GF-D8 (cell line): ENCODE measurements at regions not wholly inside any gene's neighbourhood (a gene's known extent, or its start where the extent isn't known, plus 50 kb on each side); places are given as distances from the start of the nearest gene placed in this dataset.

Experiments used
- DNase-seq: peaks from one replicate; lab custom pipeline; 2025; lab: John Stamatoyannopoulos, UW

DNA sequence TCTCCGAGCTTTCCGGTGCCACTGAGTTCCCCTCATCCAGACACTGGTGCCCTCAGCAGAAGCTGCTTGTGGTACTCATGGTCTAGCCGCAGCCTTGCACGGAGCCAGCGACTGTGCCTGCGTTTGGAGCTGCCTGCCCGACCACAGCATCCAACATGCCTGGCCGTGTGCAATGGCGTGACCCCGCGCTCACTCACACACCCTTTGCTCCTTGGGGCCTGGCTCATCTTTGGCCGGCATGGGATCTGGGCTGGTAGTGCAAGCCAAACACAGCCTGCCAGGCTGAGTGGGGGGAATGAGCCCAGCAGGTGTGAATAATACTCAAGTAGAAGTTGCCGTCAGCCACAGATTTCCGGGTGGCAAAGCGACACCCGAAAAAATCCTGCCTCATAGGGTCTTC, 1178.7 kb upstream of the GBE1 start:
- DNase-seq: no peak

DNA sequence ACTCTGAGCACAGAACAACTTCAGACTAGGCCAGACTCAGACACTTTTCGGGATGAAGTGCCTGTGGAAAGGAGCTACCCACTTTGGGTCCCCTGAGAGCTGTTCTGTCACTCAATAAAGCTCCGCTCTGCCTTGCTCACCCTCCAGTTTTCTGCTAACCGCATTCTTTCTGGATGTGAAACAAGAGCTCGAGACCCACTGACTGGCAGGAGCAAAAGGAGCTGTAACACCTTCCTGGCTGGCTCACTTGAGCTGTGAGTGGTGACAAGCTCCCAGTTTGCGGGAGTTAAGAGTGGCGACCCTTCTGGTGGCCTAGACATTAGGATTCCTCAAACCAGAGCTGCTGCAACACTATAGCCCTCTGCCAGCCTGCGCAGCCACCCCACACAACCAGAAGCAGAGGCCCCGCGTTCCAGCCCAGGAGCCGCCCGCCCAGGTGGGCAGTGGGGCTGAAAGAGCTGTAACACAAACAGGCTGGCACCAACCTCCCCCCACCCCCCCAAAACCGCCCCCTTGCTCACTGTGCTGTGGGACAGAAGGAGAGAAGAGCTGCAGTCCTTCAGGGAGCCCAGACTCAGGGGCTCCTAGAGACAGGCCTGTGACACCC, 1178.1 kb upstream of the GBE1 start:
- DNase-seq: no peak

DNA sequence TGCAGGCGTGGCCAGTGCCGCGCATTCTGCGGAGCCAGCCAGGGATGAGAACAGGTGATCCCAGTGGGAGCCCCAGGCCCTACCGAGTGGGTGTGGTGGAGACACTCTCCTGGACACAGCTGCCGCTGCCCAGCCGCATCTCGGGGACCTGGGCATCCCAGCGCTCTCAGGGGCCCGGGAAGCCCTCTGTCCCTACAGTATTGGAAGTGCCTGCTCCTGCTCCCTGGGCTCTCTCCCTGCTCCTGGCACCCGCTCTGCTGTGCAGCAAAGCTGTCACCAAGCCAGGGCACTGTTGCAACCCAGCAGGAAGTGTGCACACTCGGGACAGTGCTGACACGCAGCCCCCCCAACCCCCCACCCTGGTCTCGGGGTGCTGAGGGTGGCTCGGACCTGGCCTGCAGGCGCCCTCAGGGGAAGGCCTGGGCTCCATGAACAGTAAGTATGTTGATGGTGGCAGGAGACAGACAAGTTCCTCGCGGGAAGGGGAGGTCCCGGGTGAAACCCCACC, 1177.4 kb upstream of the GBE1 start:
- DNase-seq: no peak

DNA sequence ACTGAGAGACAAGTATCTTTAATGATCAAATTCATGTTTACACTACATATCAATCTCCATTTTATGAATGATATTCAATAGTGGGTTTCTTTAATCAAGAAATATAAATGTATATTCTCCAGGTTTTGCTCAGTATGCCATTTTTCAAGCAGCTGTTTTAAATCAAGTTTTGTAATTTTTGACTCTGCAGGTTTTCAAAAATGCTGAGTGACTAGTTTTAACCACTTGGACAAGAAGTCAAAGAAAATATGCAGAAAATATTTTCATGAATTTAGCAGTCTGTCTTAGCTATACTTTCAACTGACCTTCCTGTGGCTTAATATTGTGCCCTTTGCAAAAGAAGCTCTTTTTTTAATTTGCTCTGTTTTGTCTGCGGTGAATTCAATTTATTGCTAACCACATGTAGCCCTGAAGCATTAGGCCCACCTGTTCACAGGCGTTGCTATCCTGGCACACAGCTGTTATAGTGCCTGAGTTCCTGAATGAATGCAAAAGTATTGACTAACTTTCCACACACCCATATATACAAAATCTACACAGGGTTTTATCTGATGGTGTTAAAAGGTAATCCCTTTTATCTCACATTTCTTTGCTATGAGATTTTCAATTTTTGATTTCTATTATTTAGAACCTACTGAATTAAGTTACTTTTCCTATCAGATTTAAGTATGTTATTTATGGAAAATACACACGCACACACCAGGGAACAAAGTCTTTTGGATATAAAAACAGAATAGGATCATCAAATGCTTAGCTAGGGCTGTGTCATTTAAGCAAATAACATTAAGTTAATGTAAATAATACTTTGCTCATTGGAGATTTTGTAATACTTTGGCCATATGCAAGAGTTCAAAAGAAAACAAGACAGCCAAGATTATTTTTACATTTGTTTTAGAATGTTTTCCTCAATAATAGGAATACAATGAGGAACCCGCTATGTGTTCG, 1166.1 kb upstream of the GBE1 start:
- DNase-seq: no peak

DNA sequence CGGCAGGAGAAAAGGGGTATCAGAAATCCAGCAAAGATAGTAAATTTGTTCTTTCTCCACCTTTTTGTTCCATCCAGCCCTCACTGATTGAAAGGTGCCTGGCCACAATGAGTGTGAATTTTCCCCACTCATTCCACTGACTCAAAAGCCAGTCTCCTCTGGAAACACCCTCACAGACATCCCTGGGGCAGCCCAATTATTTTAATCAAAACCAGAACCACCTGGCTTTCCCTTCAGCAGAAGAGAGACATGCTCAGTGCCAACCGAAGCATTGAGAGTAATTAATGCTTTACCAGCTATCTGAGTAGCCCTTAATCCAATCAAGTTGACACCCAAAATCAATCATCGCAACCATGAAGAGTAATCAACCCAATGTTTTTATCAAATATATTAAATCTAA, 1129.6 kb upstream of the GBE1 start:
- DNase-seq: no peak

DNA sequence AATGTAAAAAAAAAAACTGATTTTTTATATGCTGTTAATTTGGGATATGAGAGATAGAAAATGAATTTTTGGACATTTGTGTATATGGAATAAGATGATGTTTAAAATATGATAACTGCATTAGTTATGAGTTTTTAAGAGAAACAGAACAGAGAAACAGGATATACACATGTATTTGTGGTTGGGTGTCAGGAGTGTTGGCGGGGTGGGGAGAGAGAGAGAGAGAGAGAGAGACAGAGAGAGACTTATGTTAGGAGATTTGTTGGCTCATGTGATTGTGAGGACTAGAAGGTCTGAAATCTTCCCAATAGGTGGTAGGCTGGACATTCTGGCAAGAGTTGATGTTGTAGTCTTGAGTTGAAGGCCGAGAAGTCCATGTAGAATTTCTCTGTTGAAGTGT, 1121.6 kb upstream of the GBE1 start:
- DNase-seq: no peak

DNA sequence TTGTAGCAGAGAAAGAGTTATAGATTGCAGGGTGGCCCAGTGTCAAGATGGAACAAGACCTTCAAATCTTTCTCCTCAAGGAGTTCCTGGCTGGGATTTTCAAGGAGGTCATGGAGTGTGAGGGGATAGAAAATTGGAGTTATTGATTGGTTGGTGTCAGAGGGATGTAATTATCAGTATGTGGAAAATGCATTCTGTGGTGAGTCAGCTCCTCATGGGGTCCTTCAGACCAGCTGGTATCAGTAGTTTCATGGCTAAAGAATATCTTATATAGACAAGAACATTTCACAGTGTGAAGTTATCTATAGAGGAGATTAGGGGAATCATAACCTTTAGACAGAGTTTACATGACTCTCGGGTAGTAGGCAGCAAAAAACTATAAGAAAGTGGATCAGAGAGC, 1114.0 kb upstream of the GBE1 start:
- no peak for DNase-seq

DNA sequence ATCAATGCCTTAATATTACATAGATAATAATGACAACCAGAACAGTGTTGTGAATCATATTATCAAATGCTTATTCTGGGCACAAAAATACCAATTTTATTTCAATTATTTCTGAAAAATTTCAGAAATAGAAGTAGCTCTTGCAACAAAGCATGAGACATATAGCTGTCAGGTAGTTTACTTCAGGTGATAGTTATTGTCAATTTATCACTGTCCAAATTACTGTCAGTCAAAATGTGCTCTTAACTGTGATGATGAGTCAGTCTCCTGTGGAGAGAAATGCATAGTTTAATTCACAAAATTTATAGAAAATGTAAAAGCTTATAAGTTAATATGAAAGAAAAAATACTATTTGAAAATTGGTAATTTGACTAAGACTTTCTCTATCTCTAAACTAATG, 1078.4 kb upstream of the GBE1 start:
- no peak for DNase-seq

DNA sequence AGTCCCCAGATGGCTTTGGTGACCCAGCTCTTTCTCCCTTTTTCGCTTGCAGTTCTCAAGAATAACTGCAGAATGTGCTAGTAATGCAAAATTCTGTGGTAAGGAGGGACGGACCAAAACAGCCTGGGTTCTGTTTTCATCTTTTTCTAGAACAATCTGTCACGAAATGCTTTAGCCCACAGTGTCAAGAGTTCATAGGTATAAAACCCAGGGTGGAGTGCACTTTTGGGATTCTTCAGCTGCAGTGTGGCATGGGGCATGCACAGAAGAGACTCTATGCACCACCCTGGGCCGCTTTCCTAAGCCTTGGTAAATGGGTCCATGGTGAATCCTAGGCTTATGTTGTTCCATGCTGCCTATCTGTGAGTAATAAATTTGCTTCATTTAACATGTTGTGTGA, 1072.7 kb upstream of the GBE1 start:
- DNase-seq: no peak

DNA sequence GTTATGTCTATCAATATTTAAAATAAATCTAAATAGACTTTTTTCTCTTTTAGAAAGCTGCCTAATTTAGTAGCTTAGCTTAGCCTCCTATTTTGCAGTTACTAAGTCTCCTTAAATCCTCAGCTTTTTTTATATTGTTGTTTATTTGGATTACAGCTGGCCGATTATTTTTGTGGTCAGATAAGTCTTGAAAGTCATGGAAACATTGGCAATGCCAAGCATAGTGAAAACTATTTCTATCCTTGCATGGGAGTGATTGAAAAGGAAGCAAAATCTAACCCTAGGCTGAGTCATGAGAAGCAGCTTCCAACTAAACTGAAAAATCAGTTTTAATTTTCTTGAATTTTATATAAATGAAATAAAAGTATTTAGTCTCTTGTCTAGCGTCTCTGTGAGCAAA, 1063.0 kb upstream of the GBE1 start:
- no peak for DNase-seq

DNA sequence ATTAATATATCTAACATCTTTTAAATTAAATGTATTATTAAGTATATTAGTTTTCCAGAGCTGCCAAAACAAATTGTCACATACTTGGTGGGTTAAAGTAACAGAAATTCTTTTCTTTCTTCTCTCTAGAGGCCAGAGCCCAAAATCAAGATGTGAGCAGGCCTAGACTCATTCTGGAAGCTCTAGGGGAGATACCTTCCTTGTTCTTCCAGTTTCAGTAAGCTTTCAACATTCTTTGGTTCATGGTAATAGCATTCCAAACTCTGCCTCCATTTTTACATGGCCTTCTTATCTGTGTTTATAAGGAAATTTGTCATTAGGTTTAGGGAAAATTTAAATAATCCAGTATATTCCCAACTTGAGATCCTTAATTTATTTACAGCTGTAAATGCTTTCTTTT, 1054.6 kb upstream of the GBE1 start:
- no peak for DNase-seq

DNA sequence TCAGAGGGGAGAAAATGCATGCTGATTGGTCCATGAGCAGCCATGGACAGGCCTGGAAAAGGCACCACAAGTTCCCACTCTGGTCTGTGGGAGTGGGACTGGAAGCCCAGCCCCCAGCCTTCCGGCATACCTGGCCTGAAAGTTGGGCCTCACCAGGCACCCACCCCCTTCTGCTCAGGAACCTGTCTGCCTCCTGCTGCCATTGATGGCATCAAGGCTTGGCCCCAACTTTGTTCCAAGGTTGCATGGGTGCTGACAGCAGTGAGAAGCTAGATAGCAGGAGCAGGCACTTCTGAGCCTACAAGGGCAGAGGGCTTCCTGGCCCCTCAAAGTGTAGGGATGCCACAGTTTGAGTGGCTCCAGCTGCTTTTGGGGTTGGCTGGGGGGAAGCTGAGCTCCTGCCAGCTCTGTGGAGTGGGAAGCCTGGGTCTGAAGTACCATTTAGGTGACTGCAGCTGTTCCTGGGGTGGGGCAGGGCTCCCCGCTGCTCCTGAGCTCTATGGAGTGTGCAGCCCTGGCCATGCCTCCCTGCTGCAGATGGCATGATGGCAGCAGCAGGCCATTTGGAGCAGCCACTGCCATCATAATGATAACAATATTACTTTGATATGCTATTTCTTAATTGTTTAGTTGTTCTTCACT, 1054.1 kb upstream of the GBE1 start:
- no peak for DNase-seq

DNA sequence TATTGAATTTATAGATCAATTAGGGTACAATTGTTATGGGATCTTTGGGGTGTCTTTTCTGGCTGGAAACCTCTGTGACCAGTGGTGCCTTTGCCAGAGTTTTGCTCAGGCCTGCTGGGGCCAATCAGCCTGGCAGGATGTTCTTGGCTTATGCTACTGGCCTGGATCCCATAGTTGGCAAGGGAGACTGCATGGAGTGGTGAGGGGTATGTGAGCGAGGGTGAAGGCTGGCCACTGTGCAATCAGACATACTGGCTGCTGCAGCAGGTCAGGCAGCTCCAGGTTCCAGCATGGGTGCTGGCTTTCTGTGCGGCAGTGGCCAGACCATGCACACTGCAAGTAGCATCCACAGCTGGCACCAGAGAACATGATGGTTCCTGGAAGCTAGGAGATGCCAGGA, 1053.2 kb upstream of the GBE1 start:
- no peak for DNase-seq

DNA sequence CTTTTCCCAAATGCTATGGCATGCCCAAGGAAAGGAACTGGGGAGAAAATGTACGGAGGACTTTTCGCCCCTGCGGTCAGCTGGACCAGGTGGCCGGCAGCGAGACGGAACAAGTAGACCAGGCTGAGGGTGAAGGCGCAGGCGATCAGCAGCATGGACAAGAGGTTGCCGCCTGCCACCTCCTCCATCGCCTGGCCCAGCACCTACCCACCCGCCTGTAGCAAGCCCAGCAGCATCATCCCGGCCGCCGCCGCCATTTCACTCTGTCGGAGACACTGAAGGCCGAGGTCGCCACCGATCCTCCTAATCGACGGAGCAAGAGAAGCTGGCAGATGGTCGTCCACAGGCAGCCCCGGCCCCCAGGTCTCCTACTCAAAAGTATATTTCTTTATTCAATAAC, 1046.3 kb upstream of the GBE1 start:
- DNase-seq: no peak

DNA sequence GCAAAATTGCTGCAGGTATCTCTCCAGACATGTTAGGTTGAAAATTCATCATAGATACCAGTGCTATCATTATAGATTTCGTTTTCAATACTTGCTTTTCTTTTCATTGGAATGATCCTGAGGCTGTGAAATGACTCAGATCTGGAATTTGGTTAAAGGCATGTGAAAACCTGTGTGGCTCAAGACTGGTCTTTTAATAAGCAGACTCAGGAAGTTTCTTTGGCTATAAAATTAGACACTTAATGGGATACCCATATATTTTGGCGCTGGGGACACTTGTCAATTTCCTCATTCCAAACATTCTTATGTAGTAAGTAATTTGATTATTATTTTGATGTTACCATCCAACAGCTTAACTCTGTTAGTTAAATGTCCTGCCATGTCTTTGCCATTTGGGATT, 1041.1 kb upstream of the GBE1 start:
- DNase-seq: no peak

DNA sequence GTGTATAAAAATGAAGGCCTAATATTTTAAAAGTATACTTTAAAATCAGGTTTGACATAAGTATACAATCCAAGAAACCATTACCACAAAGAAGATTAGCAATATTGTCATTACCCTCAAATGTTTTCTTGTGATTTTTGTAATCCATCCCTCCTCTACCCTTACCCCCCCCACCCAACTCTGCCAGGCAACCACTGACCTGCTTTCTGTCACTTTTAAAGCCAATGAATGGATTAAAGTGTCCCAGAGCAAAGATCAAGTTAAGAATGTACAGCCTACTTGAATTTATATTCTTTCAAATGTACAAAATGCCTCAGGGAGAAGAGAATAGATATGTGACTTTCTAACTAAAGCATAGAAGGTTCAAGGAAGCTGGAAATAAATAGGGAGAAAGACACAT, 1038.8 kb upstream of the GBE1 start:
- no peak for DNase-seq

DNA sequence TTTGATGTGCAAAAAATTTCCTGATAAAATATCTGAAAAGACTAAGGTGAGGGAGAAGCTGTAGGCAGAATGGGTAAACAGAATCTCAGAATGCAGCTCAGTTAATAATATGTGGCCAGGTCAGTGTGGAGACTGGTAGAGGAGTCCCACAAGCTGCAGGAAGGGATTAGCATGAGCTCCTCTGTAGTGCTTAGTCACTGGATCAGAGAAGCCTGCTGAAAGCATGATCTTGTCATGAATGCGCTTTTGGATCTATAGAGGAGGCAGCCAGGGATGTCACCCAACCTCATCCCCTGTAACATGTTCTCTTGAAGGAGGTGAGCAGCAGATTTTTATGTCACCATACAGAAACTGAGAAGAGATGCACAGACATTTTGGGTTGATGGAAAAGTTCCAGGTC, 1035.3 kb upstream of the GBE1 start:
- no peak for DNase-seq

DNA sequence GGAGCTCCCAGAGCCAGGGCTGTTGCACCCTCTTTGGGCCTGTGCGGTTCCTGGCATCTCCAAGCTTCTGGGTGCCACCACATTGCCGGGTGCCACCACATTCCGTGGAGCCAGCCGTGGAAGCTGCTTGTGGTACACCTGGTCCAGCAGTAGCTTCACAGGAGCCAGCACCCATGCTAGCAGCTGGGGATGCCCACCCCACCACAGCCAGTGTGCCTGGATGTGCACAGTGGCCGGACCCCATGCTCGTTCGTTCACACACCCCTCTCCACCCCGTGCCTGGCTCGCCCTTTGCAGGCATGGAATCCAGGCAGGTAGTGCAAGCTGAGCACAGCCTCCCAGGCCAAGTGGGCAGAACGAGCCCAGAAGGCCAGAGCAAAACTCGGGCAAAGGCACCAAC, 1029.8 kb upstream of the GBE1 start:
- DNase-seq: no peak

DNA sequence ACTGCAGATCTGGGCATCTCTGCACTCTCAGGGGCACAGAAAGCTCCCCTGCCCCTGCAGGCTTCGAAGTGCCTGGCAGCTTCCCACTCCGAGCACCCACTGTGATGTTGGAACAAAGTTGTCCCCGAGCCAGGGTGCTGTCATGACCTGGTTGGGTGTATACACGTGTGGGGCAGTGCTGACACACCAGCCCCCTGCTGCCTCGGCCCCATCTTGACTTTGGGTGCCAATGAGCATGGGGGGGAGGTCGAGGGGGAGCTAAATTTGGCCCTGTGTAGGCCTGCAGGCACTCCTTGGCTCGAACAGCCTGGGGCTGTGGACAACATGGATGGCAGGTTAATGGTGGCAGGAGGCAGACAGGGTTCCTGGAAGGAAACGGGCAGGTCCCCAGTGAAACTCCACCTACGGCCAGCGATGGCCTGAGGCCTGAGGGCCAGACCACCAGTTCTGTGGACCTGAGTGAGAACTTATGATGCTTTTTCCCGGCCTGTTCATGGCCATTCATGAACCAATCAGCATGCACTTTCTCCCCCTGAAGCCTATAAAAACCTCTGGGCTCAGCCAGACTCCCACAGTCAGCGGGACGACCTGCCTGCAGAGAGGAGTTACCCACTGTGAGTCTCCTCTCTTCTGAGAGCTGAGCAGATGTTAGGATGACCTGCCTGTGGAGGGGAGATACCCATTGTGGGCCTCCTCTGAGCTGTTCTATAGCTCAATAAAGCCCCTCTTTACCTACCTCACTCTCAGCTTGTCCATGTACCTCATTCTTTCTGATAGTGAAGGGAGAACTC, 1029.1 kb upstream of the GBE1 start:
- DNase-seq: no peak

DNA sequence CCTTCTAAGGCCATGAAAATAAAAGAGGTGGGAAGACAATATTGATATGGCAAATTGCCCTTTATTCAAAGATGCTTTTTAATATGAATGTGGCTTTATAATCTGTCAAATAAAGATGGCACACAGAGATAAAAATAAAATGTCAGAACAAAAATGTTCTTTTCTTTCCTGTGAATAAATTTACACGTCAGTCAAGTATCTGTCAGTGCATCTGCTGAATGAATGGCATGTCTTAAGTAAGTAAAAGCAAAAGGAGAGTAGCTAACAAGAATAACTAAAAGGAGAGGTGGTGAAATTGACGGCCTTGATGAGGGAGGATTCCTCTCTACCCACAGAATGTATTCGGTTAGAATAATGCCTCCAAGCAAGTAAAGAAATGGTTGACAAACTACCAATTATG, 1021.7 kb upstream of the GBE1 start:
- DNase-seq: no peak

DNA sequence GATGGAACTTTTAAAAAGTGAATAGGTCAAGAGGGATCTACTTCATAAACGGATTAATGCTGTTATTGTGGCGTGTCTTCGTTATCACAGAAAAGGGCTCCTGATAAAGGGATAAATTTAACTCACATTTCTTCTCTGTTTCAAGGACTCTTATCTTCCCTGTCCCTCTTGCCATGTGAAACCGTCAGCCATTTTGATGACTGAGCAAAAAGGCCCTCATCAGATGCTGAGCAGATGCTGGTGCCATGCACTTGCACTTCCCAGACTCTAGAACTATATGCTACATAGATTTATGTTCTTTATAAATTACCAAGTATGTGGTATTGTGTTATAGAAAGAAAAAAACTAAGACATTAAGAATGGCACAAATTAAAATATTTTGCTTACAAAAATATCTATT, 1011.8 kb upstream of the GBE1 start:
- no peak for DNase-seq

DNA sequence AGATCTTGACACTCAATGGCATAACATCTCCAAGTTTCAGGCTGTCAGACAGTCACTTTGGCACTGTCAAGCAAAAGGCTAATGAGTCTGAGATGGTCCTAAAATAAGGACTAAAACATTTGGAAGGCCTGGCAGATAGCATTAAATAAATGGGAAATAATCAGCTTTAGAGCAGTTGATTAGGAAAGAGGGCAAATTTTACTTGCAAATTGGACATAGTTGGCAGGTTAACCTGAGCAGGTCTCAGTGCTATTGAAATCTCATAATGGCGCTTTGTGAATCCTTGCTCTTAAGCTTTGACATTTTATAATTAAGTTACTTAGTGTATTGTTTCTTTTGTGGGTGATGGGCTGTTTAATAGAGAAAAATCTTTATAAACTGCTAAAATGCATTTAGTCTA, 1003.1 kb upstream of the GBE1 start:
- no peak for DNase-seq
